Panc1 (cell line): ENCODE measurements at regions not wholly inside any gene's neighbourhood (a gene's known extent, or its start where the extent isn't known, plus 50 kb on each side); places are given as distances from the start of the nearest gene placed in this dataset.

Experiments used
- ATAC-seq: fragments of 200-7000 bp; cut with Tn5 transposase; 2 replicates; pipeline ENCODE4 v1.9.1; 2020; ENCODE audit warnings: mild to moderate bottlenecking, moderate library complexity
- BruUV-seq: library from RNA; stranded (reverse); fragments of 400-500 nt; replicated peaks from 2 replicates; lab custom pipeline; 2021; lab: Mats Ljungman, UMichigan
- CTCF ChIA-PET: fragments of 300-600 bp; sonication (Branson Sonifier 250); formaldehyde crosslinking; loops from one replicate; lab custom pipeline; 2022; ENCODE audit warnings: antibody characterized with exemption; lab: Charles Lee
- POLR2A ChIA-PET: fragments of 300-600 bp; sonication (Branson Sonifier 250); formaldehyde crosslinking; loops from one replicate; lab custom pipeline; 2022; ENCODE audit warnings: antibody characterized with exemption; lab: Charles Lee
- DNase-seq: peaks from one replicate; pipeline ENCODE4 v3.0.0-alpha.2; 2010; ENCODE audit warnings: low read depth, low spot score
- H3K27ac ChIP-seq: 2 replicates; pipeline ENCODE4 v1.5.1; 2011; ENCODE audit warnings: mild to moderate bottlenecking, low read length, inconsistent platforms
- H3K27me3 ChIP-seq: fragments of 200-500 bp; sonication (Bioruptor generic); 2 replicates; pipeline ENCODE4 v1.6.0; 2014; ENCODE audit warnings: low read length, inconsistent platforms; ENCODE audit not compliant: control insufficient read depth, insufficient read depth
- H3K36me3 ChIP-seq: fragments of 200-500 bp; sonication (Bioruptor generic); 2 replicates; pipeline ENCODE4 v1.5.1; 2014; ENCODE audit warnings: inconsistent platforms, mild to moderate bottlenecking, low read length, moderate library complexity; ENCODE audit not compliant: control insufficient read depth, insufficient read depth
- H3K4me1 ChIP-seq: 2 replicates; pipeline ENCODE4 v1.5.1; 2011; ENCODE audit warnings: inconsistent platforms, mild to moderate bottlenecking, low read length, moderate library complexity; ENCODE audit not compliant: control insufficient read depth, insufficient read depth
- H3K4me3 ChIP-seq, 2 experiments: 2 replicates each; pipeline ENCODE4 v1.5.1; 2011 to 2012; ENCODE audit warnings: low read depth in 2 of 2, low read length in 2 of 2, mild to moderate bottlenecking in 2 of 2, inconsistent platforms in 1 of 2, moderate library complexity in 1 of 2
- H3K9me3 ChIP-seq: fragments of 200-500 bp; sonication (Bioruptor generic); 2 replicates; pipeline ENCODE4 v1.5.1; 2014; ENCODE audit warnings: low read depth, mild to moderate bottlenecking, inconsistent platforms, low read length, moderate library complexity; ENCODE audit not compliant: control insufficient read depth, insufficient read depth
- CTCF ChIP-seq: fragments of 450-650 bp; IDR thresholded peaks from 2 replicates; pipeline ENCODE4 v1.5.1; 2017; ENCODE audit warnings: mild to moderate bottlenecking
- POLR2AphosphoS5 ChIP-seq: IDR thresholded peaks from 2 replicates; pipeline ENCODE4 v1.6.1; 2012; ENCODE audit warnings: mild to moderate bottlenecking, low read depth, low read length, moderate library complexity
- REST ChIP-seq, 2 experiments: IDR thresholded peaks; 2 replicates each; pipeline ENCODE4 v1.6.1; 2011 to 2012; ENCODE audit warnings: low read depth in 2 of 2, control low read depth in 1 of 2, low read length in 1 of 2, mild to moderate bottlenecking in 1 of 2, moderate library complexity in 1 of 2; ENCODE audit not compliant: insufficient read depth in 1 of 2
- SIN3A ChIP-seq: IDR thresholded peaks from 2 replicates; pipeline ENCODE4 v1.6.1; 2012; ENCODE audit warnings: low read depth, mild to moderate bottlenecking, low read length, moderate library complexity, borderline replicate concordance; ENCODE audit not compliant: insufficient read depth
- TCF7L2 ChIP-seq: IDR thresholded peaks from 2 replicates; pipeline ENCODE4 v1.6.1; 2011; ENCODE audit warnings: mild to moderate bottlenecking, low read depth, low read length, inconsistent platforms
- in situ Hi-C: cut with HindIII; loops from 2 replicates; pipeline ENCODE4 v1.10.0; 2016; ENCODE audit warnings: low sequenced_read_pairs, low pct_unique_long_range_greater_than_20kb
- intact Hi-C: fragments of 100-400 bp; cut with micrococcal nuclease; formaldehyde crosslinking; loops from one replicate; pipeline ENCODE4 v1.10.0; 2022; ENCODE audit not compliant: unreplicated experiment

- in situ Hi-C loops (no loop called here), intact Hi-C loops (no loop called here)
- Histone ChIP-seq H3K9me3 (peaks cover 5% of the 10 kb centered on the region; the same call in 1 of the 2 replicates), H3K4me3 (no peak overlapping the region), H3K27ac (no peak overlapping the region), H3K36me3 (no peaks in the 10 kb centered on the region), H3K27me3 (no peaks in the 10 kb centered on the region), H3K4me1 (no peaks in the 10 kb centered on the region)
- ATAC-seq (no peak), DNase-seq (no peak)
- POLR2A ChIA-PET = no interaction called here
- no peak for TF ChIP-seq CTCF
- no peak for TF ChIP-seq SIN3A
- no peak for TF ChIP-seq POLR2AphosphoS5
- no peak for TF ChIP-seq REST (IDR thresholded peaks at IDR 0.05; ENCODE audit: insufficient read depth in 1 of 2, low read depth in 2 of 2, low read length in 1 of 2)
- TF ChIP-seq TCF7L2 = no peak
- CTCF ChIA-PET = no interaction called here
- BruUV-seq = no TSS peak
Observed at GRCh38 chr3:118097226-118097625, 937.4 kb downstream of the IGSF11 start.

GRCh38 chr3:118097660-118098059 lies 937.0 kb downstream of the IGSF11 start:
- in situ Hi-C loops = no loop called here
- TF ChIP-seq REST (IDR thresholded peaks at IDR 0.05; ENCODE audit: insufficient read depth in 1 of 2, low read depth in 2 of 2, low read length in 1 of 2) (no peak), POLR2AphosphoS5 (no peak), TCF7L2 (no peak), CTCF (no peak), SIN3A (no peak)
- no TSS peak for BruUV-seq
- ATAC-seq (no peak), DNase-seq (no peak)
- Histone ChIP-seq H3K27me3 (no peaks in the 10 kb centered on the region), H3K36me3 (no peaks in the 10 kb centered on the region), H3K4me3 (no peak overlapping the region), H3K9me3 (peaks cover 3% of the 10 kb centered on the region; the same call in 1 of the 2 replicates), H3K4me1 (no peaks in the 10 kb centered on the region), H3K27ac (no peak overlapping the region)
- CTCF ChIA-PET = no interaction called here
- intact Hi-C loops = no loop called here
- POLR2A ChIA-PET = no interaction called here
